ENCODE measurements at regions not wholly inside any gene's neighbourhood (a gene's known extent, or its start where the extent isn't known, plus 50 kb on each side); places are given as distances from the start of the nearest gene placed in this dataset.
"Not testable (repeated sequence)": the region's sequence is repeated elsewhere in the genome, so short reads cannot be mapped to it uniquely, and the experiment has no call there.

DNA sequence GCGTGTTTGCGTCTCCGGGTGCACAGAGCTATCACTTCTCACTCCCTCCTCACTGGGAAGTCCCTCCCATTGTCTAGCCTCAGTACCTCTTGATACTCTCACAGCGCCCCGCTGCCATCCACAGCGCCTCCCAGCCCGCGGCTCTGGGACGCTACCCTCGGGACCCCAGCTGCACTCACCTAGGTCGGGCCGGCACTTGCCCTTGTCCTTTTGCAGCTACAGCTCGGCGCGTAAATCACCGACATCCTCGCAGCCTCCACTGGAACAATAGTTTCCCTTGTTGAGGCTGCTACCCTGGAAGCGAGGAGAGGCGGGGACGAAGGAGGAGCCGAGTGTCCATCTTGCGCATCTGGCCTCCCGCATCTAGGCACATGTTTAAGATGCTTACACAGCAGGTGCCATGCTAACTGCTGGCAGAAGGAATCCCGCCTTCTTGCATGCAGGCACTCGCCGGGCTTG is 269.5 kb upstream of the HSFY2 start:
- DNase-seq: no peak

- DNase-seq: no peak
These were observed 268.9 kb upstream of the HSFY2 start for GRCh38 chrY:19042306-19042958.

DNA sequence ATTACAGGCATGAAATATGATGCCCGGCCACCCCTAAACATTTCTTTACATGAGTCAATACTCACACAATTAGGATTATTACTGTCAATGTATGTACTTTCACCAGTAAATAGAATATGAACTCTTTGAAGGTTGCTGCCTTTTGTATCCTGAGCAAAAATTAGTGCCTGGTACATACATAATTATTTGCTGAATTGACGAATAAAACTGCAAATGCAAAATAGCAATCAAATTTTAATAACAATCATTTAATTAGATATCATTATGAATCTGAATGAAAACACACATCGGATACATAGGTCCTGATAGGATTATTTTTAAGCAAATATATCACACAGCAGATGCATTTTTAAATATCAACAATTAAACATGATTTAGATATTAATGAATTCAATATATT is 253.1 kb upstream of the HSFY2 start:
- DNase-seq: no peak

DNA sequence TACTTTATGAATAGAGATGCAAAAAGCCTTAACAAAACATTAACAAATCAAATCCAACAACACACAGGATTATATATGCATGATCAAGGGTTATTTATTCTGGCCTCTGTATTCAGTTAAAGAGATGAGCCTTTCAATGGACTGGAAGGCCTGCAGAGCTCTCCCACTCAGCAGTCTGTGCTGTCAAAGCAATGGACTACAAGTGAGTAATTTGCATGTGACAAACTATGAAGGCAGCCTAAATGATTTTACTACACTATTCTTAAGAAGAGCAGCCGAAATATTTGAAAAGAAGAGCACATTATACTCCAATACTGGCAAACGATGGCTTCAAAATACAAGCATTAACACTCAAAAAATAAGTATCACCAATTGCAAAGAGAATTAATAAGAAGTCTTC is 250.4 kb upstream of the HSFY2 start:
- no peak for DNase-seq

GRCh38 chrY:19020193-19020592 is 246.7 kb upstream of the HSFY2 start:
- no peak for DNase-seq

DNA sequence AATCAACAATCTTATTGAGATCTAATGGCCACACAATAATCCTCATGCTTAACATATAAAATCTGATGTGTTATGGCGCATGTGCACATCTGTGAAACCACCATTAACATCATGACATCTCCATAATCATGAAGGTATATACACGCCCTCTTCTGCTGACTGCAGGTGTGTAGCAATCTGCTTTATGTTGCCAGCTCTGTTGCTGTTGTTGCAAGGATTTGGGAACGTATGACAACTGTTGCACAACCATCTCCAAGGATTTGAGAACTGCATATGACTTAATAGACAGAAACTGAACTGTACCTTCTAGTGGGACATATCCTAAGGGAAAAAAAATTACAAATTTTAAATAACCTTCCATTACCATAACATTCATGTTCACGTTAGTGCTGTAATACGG is 243.5 kb upstream of the HSFY2 start:
- DNase-seq: no peak

DNA sequence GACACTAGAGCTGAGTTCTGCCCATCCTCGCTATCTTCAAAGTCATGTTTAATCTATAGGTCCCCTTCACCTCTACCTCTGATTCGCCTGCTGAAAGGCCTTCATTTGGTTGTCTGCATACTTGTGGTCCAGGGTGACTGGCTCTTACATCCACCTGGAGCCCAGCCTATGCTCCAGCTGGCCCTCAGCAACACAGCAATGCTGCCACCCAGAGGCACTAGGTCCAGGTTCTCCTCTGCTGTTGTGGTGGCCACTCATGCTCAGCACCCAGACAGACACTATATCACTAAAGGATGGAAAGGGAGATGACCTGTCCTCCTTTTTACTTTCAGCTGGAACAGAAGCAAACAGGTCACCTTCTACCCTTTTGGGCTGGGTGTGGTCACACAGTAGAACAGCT is 242.3 kb upstream of the HSFY2 start:
- DNase-seq: no peak

- DNase-seq: no peak
These were observed 241.7 kb upstream of the HSFY2 start for GRCh38 chrY:19015213-19015612.

- no peak for DNase-seq
These were observed 239.4 kb upstream of the HSFY2 start for GRCh38 chrY:19012985-19013384.

GRCh38 chrY:19011605-19012090 is 238.1 kb upstream of the HSFY2 start:
- DNase-seq: no peak

DNA sequence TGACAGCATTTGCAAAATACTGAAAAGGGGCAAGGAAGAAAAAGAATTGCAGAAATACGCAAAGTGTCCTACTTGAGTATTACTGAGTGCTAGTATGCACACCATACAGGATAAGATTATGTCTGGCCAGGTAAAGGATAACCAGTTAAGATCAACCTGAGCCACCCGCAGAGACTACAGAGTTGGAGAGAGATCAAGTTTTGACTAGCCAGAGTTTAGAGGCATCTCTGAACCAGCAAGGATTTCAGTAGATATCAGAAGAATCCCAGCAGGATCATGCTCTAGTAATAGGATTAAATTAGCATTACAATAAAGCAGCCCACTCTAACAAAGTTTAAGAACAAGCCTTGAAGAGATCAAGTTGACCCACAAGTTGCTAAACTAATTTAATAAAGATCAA is 232.7 kb upstream of the HSFY2 start:
- DNase-seq: no peak

- no peak for DNase-seq
These were observed 232.0 kb upstream of the HSFY2 start for GRCh38 chrY:19005579-19005978.

GRCh38 chrY:18997635-18998240 is 224.2 kb upstream of the HSFY2 start:
- no peak for DNase-seq

DNA sequence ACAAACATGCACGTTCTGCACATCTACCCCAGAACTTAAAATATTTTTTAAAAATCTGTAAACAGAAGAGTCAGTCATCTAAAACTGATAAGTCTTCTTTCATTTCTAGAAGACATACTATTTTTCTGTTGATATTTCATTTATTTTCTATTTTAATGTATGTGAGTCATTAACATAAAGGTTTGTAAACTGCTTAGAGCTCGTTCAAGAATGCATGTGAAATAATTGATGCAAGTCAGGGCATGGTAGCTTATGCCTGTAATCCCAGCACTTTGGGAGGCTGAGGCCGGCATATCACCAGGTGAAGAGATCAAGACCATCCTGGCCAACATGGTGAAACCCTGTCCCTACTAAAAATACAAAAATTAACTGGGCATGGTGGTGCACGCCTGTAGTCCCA is 219.9 kb upstream of the HSFY2 start:
- no peak for DNase-seq

DNA sequence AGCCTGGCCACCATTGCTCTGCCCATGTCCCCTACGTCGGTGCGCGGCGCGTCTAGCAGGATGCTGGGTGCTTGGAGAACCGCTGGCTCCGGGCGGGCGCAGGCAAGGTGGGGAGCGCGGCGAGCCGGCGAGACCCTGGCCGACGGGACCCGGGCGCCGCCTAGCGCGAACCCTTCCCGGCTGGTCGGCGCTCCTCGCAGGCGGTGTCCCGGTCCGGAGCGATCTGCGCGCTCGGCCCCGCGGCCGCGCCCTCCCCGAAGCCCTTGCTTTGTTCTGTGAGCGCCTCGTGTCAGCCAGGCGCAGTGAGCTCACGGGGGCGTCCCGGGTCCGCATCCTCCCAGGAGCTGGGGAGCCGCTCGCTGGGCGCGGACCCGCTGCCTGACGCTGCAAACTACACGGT is 219.1 kb upstream of the HSFY2 start:
- not testable (repeated sequence) for DNase-seq

DNA sequence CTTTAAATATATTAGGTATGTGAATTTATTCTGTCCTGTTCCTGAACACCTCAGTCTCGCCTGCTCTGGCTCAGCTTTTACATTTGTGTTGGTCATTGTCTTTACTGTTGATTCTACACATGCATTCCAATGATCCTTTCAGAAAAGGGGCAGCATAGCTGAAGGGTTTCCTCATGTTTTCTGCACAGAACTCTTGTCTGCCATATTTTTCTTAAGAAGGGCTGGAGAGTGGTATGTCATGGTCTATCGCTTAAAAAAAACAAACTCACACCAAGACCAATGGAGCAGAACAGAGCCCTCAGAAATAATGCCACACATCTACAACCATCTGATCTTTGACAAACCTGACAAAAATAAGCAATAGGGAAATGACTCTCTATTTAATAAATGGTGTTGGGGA is 215.8 kb upstream of the HSFY2 start:
- DNase-seq: no peak

DNA sequence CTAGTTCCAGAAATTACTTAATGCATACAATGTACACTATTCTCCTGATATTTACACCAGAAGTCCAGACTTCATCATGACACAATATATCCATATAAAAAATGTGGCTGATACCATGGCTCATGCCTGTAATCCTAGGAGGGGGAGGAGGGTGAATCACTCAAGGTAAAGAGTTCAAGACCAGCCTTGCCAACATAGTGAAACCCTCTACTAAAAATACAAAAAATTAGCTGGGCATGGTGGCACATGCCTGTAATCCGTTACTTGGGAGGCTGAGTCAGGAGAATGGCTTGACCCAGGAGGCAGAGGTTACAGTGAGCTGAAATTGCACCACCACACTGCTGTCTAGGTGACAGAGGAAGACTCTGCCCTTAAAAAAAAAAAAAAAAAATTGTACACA is 192.5 kb upstream of the HSFY2 start:
- DNase-seq: no peak

- no peak for DNase-seq
These were observed 185.3 kb upstream of the HSFY2 start for GRCh38 chrY:18958846-18959245.

- DNase-seq: no peak
These were observed 178.3 kb upstream of the HSFY2 start for GRCh38 chrY:18951657-18952435.

DNA sequence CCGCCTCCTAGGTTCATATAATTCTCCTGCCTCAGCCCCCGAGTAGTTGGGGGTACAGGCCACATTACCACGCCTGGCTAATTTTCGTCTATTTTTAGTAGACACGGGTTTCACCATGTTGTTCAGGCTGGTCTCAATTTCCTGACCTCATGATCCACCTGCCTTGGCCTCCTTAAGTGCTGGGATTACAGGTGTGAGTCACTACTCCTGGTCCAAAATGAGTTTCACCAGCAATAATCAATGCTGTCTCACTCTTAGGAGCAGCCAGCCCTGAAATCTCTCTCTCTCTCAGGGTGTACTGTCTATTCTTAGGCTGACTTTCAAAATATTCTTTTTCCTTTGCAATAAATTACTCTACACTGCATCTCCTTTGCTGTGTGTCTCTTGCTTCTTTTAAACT is 177.5 kb upstream of the HSFY2 start:
- no peak for DNase-seq

GRCh38 chrY:18936831-18937230 is 163.3 kb upstream of the HSFY2 start:
- no peak for DNase-seq

GRCh38 chrY:18919256-18919655 is 145.7 kb upstream of the HSFY2 start:
- no peak for DNase-seq

GRCh38 chrY:18912846-18913245 is 139.3 kb upstream of the HSFY2 start:
- DNase-seq: no peak

DNA sequence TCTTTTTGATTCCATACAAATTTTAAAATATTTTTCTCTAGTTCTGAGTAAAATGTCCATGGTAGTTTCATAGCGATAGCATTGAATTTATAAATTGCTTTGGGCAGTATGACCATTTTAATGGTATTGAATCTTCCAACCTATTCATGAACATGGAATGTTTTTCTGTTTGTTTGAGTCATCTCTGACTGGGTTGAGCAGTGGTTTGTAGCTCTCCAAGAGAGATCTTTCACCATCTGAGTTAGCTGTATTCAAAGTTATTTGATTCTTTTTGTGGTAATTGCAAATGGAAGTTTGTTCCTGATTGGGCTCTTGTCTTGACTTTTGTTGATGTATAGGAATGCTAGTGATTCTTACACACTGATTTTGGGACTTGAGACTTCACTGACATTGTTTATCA is 136.3 kb upstream of the HSFY2 start:
- DNase-seq: no peak

Data from femur (tissue), 1 donor.